H9 (cell line): ENCODE measurements at regions not wholly inside any gene's neighbourhood (a gene's known extent, or its start where the extent isn't known, plus 50 kb on each side); places are given as distances from the start of the nearest gene placed in this dataset.

Experiments used
- DNase-seq: peaks from one replicate; pipeline ENCODE4 v3.0.0-alpha.2; 2017
- H2AFZ ChIP-seq: one replicate; pipeline ENCODE4 v1.6.1; 2013; ENCODE audit warnings: mild to moderate bottlenecking, low read length, control low read depth, moderate library complexity
- H2AK5ac ChIP-seq: 2 replicates; pipeline ENCODE4 v1.6.1; 2013; ENCODE audit warnings: low read length, control low read depth, mixed read lengths; ENCODE audit not compliant: insufficient read length
- H2BK120ac ChIP-seq: one replicate; pipeline ENCODE4 v1.6.1; 2013; ENCODE audit warnings: low read depth, mild to moderate bottlenecking, low read length, control low read depth, inconsistent platforms; ENCODE audit not compliant: poor library complexity, severe bottlenecking
- H2BK12ac ChIP-seq: 2 replicates; pipeline ENCODE4 v1.6.1; 2013; ENCODE audit warnings: low read length, control low read depth, mixed read lengths, low read depth; ENCODE audit not compliant: insufficient read length
- H2BK15ac ChIP-seq: 2 replicates; pipeline ENCODE4 v1.6.1; 2013; ENCODE audit warnings: low read depth, low read length, control low read depth
- H2BK20ac ChIP-seq: one replicate; pipeline ENCODE4 v1.6.1; 2013; ENCODE audit warnings: low read depth, mild to moderate bottlenecking, low read length, control low read depth, inconsistent platforms; ENCODE audit not compliant: poor library complexity, severe bottlenecking
- H2BK5ac ChIP-seq: 2 replicates; pipeline ENCODE4 v1.6.1; 2013; ENCODE audit warnings: low read length, control low read depth, mixed read lengths; ENCODE audit not compliant: insufficient read length
- H3K14ac ChIP-seq: 2 replicates; pipeline ENCODE4 v1.6.1; 2013; ENCODE audit warnings: low read length, control low read depth; ENCODE audit not compliant: insufficient read depth
- H3K18ac ChIP-seq: 2 replicates; pipeline ENCODE4 v1.6.1; 2013; ENCODE audit warnings: low read depth, mild to moderate bottlenecking, mixed read lengths, low read length, control low read depth; ENCODE audit not compliant: insufficient read length
- H3K23ac ChIP-seq: 2 replicates; pipeline ENCODE4 v1.6.1; 2013; ENCODE audit warnings: low read length, control low read depth, mixed read lengths, low read depth; ENCODE audit not compliant: insufficient read length
- H3K23me2 ChIP-seq: 2 replicates; pipeline ENCODE4 v1.6.1; 2013; ENCODE audit warnings: low read depth, mild to moderate bottlenecking, mixed read lengths, low read length, control low read depth; ENCODE audit not compliant: insufficient read length, poor library complexity, severe bottlenecking
- H3K27ac ChIP-seq: 2 replicates; pipeline ENCODE4 v1.5.1; 2013; ENCODE audit warnings: low read length, control low read depth, mixed read lengths, low read depth; ENCODE audit not compliant: insufficient read length
- H3K27me3 ChIP-seq: 2 replicates; pipeline ENCODE4 v1.6.1; 2013; ENCODE audit warnings: low read length, control low read depth, inconsistent platforms; ENCODE audit not compliant: insufficient read depth
- H3K4ac ChIP-seq: 2 replicates; pipeline ENCODE4 v1.6.1; 2013; ENCODE audit warnings: low read depth, mild to moderate bottlenecking, control low read depth, inconsistent platforms, low read length, moderate library complexity
- H3K4me1 ChIP-seq: 2 replicates; pipeline ENCODE4 v1.6.1; 2013; ENCODE audit warnings: low read length, control low read depth, inconsistent platforms; ENCODE audit not compliant: insufficient read depth
- H3K4me2 ChIP-seq: 2 replicates; pipeline ENCODE4 v1.6.1; 2013; ENCODE audit warnings: low read length, control low read depth, mixed read lengths; ENCODE audit not compliant: insufficient read length, insufficient read depth
- H3K56ac ChIP-seq: 2 replicates; pipeline ENCODE4 v1.6.1; 2013; ENCODE audit warnings: low read depth, mild to moderate bottlenecking, mixed read lengths, low read length, control low read depth; ENCODE audit not compliant: insufficient read length
- H3K79me1 ChIP-seq: 2 replicates; pipeline ENCODE4 v1.6.1; 2013; ENCODE audit warnings: low read depth, mild to moderate bottlenecking, moderate library complexity, low read length, control low read depth, inconsistent platforms; ENCODE audit not compliant: insufficient read depth, poor library complexity, severe bottlenecking
- H3K79me2 ChIP-seq: 2 replicates; pipeline ENCODE4 v1.6.1; 2013; ENCODE audit warnings: low read length, control low read depth, inconsistent platforms; ENCODE audit not compliant: insufficient read depth
- H3K9ac ChIP-seq: 2 replicates; pipeline ENCODE4 v1.6.1; 2013; ENCODE audit warnings: low read length, control low read depth, mixed read lengths; ENCODE audit not compliant: insufficient read length; ENCODE audit errors: extremely low read depth
- H3K9me3 ChIP-seq: one replicate; pipeline ENCODE4 v1.6.1; 2013; ENCODE audit warnings: low read depth, low read length, inconsistent platforms; ENCODE audit not compliant: control insufficient read depth
- H3T11ph ChIP-seq: one replicate; pipeline ENCODE4 v1.6.1; 2013; ENCODE audit warnings: mild to moderate bottlenecking, low read length, control low read depth, inconsistent platforms
- H4K20me1 ChIP-seq: one replicate; pipeline ENCODE4 v1.6.1; 2013; ENCODE audit not compliant: control insufficient read depth, insufficient read length, insufficient read depth
- H4K5ac ChIP-seq: 2 replicates; pipeline ENCODE4 v1.6.1; 2013; ENCODE audit warnings: low read depth, mild to moderate bottlenecking, mixed read lengths, low read length, control low read depth; ENCODE audit not compliant: insufficient read length
- H4K8ac ChIP-seq: replicated peaks from 2 replicates; pipeline ENCODE4 v1.6.1; 2013; ENCODE audit warnings: low read length, control low read depth, mixed read lengths, low read depth; ENCODE audit not compliant: insufficient read length
- H4K91ac ChIP-seq: 2 replicates; pipeline ENCODE4 v1.6.1; 2013; ENCODE audit warnings: low read depth, mild to moderate bottlenecking, moderate library complexity, mixed read lengths, low read length, control low read depth; ENCODE audit not compliant: insufficient read length
- H3K27ac Mint-ChIP-seq, 3 experiments: 2 replicates in 2 of 3; 3 replicates in 1 of 3; pipeline ENCODE4 v1.8.0; 2020 to 2021; ENCODE audit warnings: mixed read lengths in 3 of 3, mild to moderate bottlenecking in 1 of 3, moderate library complexity in 1 of 3
- H3K27me3 Mint-ChIP-seq: 2 replicates; pipeline ENCODE4 v1.8.0; 2021; ENCODE audit warnings: low read depth, mild to moderate bottlenecking, moderate library complexity, mixed read lengths
- H3K36me3 Mint-ChIP-seq, 3 experiments: 2 replicates in 2 of 3; 3 replicates in 1 of 3; pipeline ENCODE4 v1.8.0; 2020 to 2021; ENCODE audit warnings: low read depth in 3 of 3, mixed read lengths in 3 of 3; ENCODE audit not compliant: insufficient read depth in 1 of 3
- H3K4me1 Mint-ChIP-seq, 2 experiments: 2 replicates each; pipeline ENCODE4 v1.8.0; 2020; ENCODE audit warnings: mixed read lengths in 2 of 2
- H3K4me3 Mint-ChIP-seq, 2 experiments: 2 replicates in 1 of 2; 3 replicates in 1 of 2; pipeline ENCODE4 v1.8.0; 2020 to 2021; ENCODE audit warnings: mild to moderate bottlenecking in 2 of 2, mixed read lengths in 2 of 2, moderate library complexity in 1 of 2
- H3K9me3 Mint-ChIP-seq, 2 experiments: 2 replicates in 1 of 2; 3 replicates in 1 of 2; pipeline ENCODE4 v1.8.0; 2020; ENCODE audit warnings: mild to moderate bottlenecking in 2 of 2, mixed read lengths in 2 of 2, moderate library complexity in 1 of 2
- WGBS: extraction: QIAGEN DNeasy Blood & Tissue Kit; methylation state at CpG from one replicate; pipeline ENCODE4 v1.1.7; 2013; ENCODE audit warnings: missing lambda C conversion rate, low lambda C conversion rate, mixed read lengths; ENCODE audit not compliant: insufficient read length; ENCODE audit errors: extremely low coverage; 5-methylcytosine and 5-hydroxymethylcytosine counted together
- TF ChIP-seq, protein P1 (sequence below): fragments of 200-600 bp; sonication (generic); conservative IDR thresholded peaks from 3 replicates; pipeline ENCODE4 v1.8.0; 2021; ENCODE audit warnings: antibody characterized with exemption, mild to moderate bottlenecking

DNA sequence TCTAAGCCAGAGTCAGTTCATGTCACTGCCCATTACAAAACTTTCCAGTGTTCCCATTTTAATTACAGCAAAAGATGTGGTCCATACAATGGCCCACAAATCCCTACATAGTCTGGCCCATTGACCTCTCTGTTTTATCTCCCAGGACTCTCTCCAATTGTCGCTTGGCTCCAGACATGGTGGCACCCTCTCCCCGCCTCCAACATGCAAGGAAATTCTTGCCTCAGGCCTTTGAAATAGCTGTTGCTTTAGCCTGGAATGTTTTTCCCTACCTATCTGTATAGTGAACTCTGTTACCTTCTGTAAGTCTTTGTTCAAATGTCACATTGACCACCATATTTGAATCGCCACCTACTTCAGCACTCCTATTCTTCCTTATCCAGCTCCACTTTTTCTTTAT, 377.3 kb upstream of the MCTP2 start:
- Mint-ChIP-seq H3K9me3 (no peaks in the 10 kb centered on the region), H3K4me3 (no peak overlapping the region), H3K27ac (no peak overlapping the region), H3K36me3 (no peaks in the 10 kb centered on the region), H3K4me1 (peaks cover 5 to 9% of the 10 kb centered on the region in 2 experiments; a peak in 2 of 4 replicates), H3K27me3 (no peaks in the 10 kb centered on the region)
- no peak overlapping the region for H2BK5ac ChIP-seq
- no peaks in the 10 kb centered on the region for H4K20me1 ChIP-seq
- no peak overlapping the region for H3K18ac ChIP-seq
- no peaks in the 10 kb centered on the region for H3K79me2 ChIP-seq
- no peak for DNase-seq
- TF ChIP-seq, protein P1, sequence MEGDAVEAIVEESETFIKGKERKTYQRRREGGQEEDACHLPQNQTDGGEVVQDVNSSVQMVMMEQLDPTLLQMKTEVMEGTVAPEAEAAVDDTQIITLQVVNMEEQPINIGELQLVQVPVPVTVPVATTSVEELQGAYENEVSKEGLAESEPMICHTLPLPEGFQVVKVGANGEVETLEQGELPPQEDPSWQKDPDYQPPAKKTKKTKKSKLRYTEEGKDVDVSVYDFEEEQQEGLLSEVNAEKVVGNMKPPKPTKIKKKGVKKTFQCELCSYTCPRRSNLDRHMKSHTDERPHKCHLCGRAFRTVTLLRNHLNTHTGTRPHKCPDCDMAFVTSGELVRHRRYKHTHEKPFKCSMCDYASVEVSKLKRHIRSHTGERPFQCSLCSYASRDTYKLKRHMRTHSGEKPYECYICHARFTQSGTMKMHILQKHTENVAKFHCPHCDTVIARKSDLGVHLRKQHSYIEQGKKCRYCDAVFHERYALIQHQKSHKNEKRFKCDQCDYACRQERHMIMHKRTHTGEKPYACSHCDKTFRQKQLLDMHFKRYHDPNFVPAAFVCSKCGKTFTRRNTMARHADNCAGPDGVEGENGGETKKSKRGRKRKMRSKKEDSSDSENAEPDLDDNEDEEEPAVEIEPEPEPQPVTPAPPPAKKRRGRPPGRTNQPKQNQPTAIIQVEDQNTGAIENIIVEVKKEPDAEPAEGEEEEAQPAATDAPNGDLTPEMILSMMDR, result no peak
- H2AFZ ChIP-seq, result no peak overlapping the region
- no peak overlapping the region for H2BK20ac ChIP-seq
- no peak overlapping the region for H2BK120ac ChIP-seq
- no peaks in the 10 kb centered on the region for H3K4me1 ChIP-seq
- H3K4ac ChIP-seq, result no peak overlapping the region
- no peak overlapping the region for H3K56ac ChIP-seq
- H3K79me1 ChIP-seq, result no peaks in the 10 kb centered on the region
- no peaks in the 10 kb centered on the region for H3K27me3 ChIP-seq
- H3K4me2 ChIP-seq, result no peak overlapping the region
- H4K5ac ChIP-seq, result no peak overlapping the region
- H3K9me3 ChIP-seq, result no peaks in the 10 kb centered on the region
- H4K8ac ChIP-seq, result no peak overlapping the region
- H3K27ac ChIP-seq, result no peak overlapping the region
- no peak overlapping the region for H3K9ac ChIP-seq
- no peak overlapping the region for H2AK5ac ChIP-seq
- H3K23me2 ChIP-seq, result no peaks in the 10 kb centered on the region
- H4K91ac ChIP-seq, result no peak overlapping the region
- H2BK12ac ChIP-seq, result no peak overlapping the region
- no CpG with 5 or more reads among the region's 3 CpGs for WGBS
- no peak overlapping the region for H2BK15ac ChIP-seq
- H3K14ac ChIP-seq, result no peak overlapping the region
- H3T11ph ChIP-seq, result no peak overlapping the region
- no peak overlapping the region for H3K23ac ChIP-seq
